HG02870 (cell line): ENCODE measurements at regions not wholly inside any gene's neighbourhood (a gene's known extent, or its start where the extent isn't known, plus 50 kb on each side); places are given as distances from the start of the nearest gene placed in this dataset.
A peak's percentile ranks its signal among the peaks of the same experiment; 100 is the strongest.

Experiments used
- ATAC-seq: cut with Tn5 transposase; IDR thresholded peaks from one replicate; pipeline ENCODE4 v1.9.1; 2021; ENCODE audit warnings: mild to moderate bottlenecking, moderate library complexity; ENCODE audit not compliant: unreplicated experiment

GRCh38 chr9:107431461-107431860 lies 58.1 kb downstream of the KLF4 start:
- no peak for ATAC-seq

- no peak for ATAC-seq
Measured at GRCh38 chr9:107430071-107430470, 59.5 kb downstream of the KLF4 start.

GRCh38 chr9:107426126-107426525 lies 63.4 kb downstream of the KLF4 start:
- ATAC-seq: no peak

- ATAC-seq: peak; percentile 89
Measured at GRCh38 chr9:107425101-107426025, 64.2 kb downstream of the KLF4 start.

GRCh38 chr9:107423540-107423939 lies 66.0 kb downstream of the KLF4 start:
- ATAC-seq: no peak

GRCh38 chr9:107422189-107423185 lies 67.1 kb downstream of the KLF4 start:
- no peak for ATAC-seq

- no peak for ATAC-seq
Measured at GRCh38 chr9:107410420-107410819, 79.1 kb downstream of the KLF4 start.

GRCh38 chr9:107409581-107410389 lies 79.8 kb downstream of the KLF4 start:
- ATAC-seq: no peak

- ATAC-seq: no peak
Measured at GRCh38 chr9:107407675-107408074, 81.9 kb downstream of the KLF4 start.

GRCh38 chr9:107405511-107405910 lies 84.1 kb downstream of the KLF4 start:
- no peak for ATAC-seq

- no peak for ATAC-seq
Measured at GRCh38 chr9:107404736-107405135, 84.8 kb downstream of the KLF4 start.

- ATAC-seq: no peak
Measured at GRCh38 chr9:107404161-107404560, 85.4 kb downstream of the KLF4 start.

- no peak for ATAC-seq
Measured at GRCh38 chr9:107397076-107398044, 92.2 kb downstream of the KLF4 start.

GRCh38 chr9:107394264-107394663 lies 95.3 kb downstream of the KLF4 start:
- no peak for ATAC-seq

GRCh38 chr9:107390778-107391177 lies 98.8 kb downstream of the KLF4 start:
- ATAC-seq: no peak

GRCh38 chr9:107390279-107390678 lies 99.3 kb downstream of the KLF4 start:
- ATAC-seq: no peak

- no peak for ATAC-seq
Measured at GRCh38 chr9:107389617-107390071, 99.9 kb downstream of the KLF4 start.

- ATAC-seq: no peak
Measured at GRCh38 chr9:107388890-107389289, 100.7 kb downstream of the KLF4 start.

GRCh38 chr9:107387409-107387808 lies 102.2 kb downstream of the KLF4 start:
- ATAC-seq: no peak
